Progenitor cell of endocrine pancreas (in vitro differentiated cells): ENCODE measurements at regions not wholly inside any gene's neighbourhood (a gene's known extent, or its start where the extent isn't known, plus 50 kb on each side); places are given as distances from the start of the nearest gene placed in this dataset.

Experiments
- DNase-seq: peaks from one replicate; pipeline ENCODE4 v3.0.0; 2021; ENCODE audit warnings: low spot score; ENCODE audit not compliant: unreplicated experiment
- H3K27ac Mint-ChIP-seq: 2 replicates; pipeline ENCODE4 v1.8.0; 2021; ENCODE audit warnings: mild to moderate bottlenecking, moderate library complexity, mixed read lengths
- H3K27me3 Mint-ChIP-seq: 2 replicates; pipeline ENCODE4 v1.8.0; 2021; ENCODE audit warnings: mixed read lengths
- H3K36me3 Mint-ChIP-seq: 2 replicates; pipeline ENCODE4 v1.8.0; 2022; ENCODE audit warnings: mixed read lengths; ENCODE audit not compliant: insufficient read depth
- H3K4me1 Mint-ChIP-seq: 2 replicates; pipeline ENCODE4 v1.8.0; 2021; ENCODE audit warnings: low read depth, mixed read lengths
- H3K4me3 Mint-ChIP-seq: 2 replicates; pipeline ENCODE4 v1.8.0; 2021; ENCODE audit warnings: low read depth, mild to moderate bottlenecking, moderate library complexity, mixed read lengths
- H3K9me3 Mint-ChIP-seq: 2 replicates; pipeline ENCODE4 v1.8.0; 2021; ENCODE audit warnings: low read depth, mixed read lengths
- TF ChIP-seq, protein P1 (sequence below): fragments of 200-600 bp; sonication (generic); IDR thresholded peaks from one replicate; pipeline ENCODE4 v1.5.0; 2021; ENCODE audit warnings: antibody characterized with exemption, mild to moderate bottlenecking; ENCODE audit not compliant: unreplicated experiment

DNA sequence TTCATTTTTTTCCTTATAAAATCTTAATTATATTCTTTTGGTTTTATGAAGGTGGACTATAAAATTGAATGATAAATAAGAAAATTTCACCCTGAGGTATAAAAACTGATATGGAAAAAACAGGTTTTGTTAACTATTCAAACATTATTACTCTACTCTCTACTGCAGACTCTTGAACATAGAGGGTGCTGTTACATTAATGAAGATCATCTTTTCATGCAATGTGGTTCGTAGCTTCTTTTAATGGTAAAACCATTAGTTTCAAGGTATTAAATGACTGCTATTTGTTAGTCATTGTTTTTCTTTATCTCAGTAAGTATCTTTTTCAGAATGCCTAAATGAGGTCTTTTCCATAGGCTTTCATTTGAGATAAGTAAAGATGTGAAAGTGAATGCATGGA is 510.4 kb downstream of the SLC16A7 start:
- no peaks in the 10 kb centered on the region for H3K4me1 Mint-ChIP-seq
- no peak overlapping the region for H3K27ac Mint-ChIP-seq
- H3K4me3 Mint-ChIP-seq = no peak overlapping the region
- H3K9me3 Mint-ChIP-seq = no peaks in the 10 kb centered on the region
- H3K36me3 Mint-ChIP-seq = no peaks in the 10 kb centered on the region
- no peak for DNase-seq
- H3K27me3 Mint-ChIP-seq = no peaks in the 10 kb centered on the region
- TF ChIP-seq, protein P1, sequence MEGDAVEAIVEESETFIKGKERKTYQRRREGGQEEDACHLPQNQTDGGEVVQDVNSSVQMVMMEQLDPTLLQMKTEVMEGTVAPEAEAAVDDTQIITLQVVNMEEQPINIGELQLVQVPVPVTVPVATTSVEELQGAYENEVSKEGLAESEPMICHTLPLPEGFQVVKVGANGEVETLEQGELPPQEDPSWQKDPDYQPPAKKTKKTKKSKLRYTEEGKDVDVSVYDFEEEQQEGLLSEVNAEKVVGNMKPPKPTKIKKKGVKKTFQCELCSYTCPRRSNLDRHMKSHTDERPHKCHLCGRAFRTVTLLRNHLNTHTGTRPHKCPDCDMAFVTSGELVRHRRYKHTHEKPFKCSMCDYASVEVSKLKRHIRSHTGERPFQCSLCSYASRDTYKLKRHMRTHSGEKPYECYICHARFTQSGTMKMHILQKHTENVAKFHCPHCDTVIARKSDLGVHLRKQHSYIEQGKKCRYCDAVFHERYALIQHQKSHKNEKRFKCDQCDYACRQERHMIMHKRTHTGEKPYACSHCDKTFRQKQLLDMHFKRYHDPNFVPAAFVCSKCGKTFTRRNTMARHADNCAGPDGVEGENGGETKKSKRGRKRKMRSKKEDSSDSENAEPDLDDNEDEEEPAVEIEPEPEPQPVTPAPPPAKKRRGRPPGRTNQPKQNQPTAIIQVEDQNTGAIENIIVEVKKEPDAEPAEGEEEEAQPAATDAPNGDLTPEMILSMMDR = no peak

DNA sequence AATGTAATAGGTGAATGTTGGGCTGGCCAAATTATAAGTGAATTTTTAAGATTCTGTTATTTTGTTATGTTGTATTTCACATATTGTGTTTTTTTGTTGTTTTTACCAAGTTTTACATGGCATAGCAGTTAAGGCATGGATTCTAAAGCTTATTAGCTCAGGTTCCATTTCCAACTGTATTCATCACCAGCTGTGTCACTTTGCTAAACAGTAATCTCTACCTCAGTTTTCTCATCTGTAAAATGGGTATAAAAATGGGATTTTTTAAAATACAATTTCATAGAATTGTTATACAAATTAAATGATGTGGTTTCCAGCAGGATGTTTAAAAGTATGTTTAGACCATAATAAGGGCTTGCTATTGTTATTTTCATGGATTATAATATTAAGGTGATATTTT is 512.2 kb downstream of the SLC16A7 start:
- H3K9me3 Mint-ChIP-seq = no peaks in the 10 kb centered on the region
- no peak for DNase-seq
- H3K4me1 Mint-ChIP-seq = no peaks in the 10 kb centered on the region
- H3K4me3 Mint-ChIP-seq = no peak overlapping the region
- TF ChIP-seq, protein P1 = no peak
- no peaks in the 10 kb centered on the region for H3K27me3 Mint-ChIP-seq
- no peaks in the 10 kb centered on the region for H3K36me3 Mint-ChIP-seq
- H3K27ac Mint-ChIP-seq = no peak overlapping the region

DNA sequence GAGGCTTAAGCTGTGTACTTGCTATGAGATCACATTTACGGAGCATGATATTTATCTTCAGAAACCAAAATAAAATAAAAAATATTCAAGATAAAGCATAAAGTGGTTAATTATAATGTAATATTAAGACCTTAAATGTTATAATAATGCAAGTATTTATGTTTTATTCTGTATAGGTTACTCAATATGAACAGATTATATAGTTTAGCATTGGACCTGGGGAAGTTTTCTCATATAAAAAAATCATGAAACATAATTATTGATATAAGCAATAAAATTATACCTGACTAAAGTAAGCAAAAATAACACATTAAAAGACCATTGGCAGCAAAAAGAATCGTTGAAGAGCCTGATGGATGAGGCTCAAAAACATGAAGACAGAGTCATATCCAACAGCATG is 516.2 kb downstream of the SLC16A7 start:
- H3K36me3 Mint-ChIP-seq = no peaks in the 10 kb centered on the region
- no peaks in the 10 kb centered on the region for H3K4me1 Mint-ChIP-seq
- H3K27ac Mint-ChIP-seq = no peak overlapping the region
- H3K9me3 Mint-ChIP-seq = no peaks in the 10 kb centered on the region
- no peak for DNase-seq
- H3K4me3 Mint-ChIP-seq = no peak overlapping the region
- no peaks in the 10 kb centered on the region for H3K27me3 Mint-ChIP-seq
- TF ChIP-seq, protein P1 = no peak

DNA sequence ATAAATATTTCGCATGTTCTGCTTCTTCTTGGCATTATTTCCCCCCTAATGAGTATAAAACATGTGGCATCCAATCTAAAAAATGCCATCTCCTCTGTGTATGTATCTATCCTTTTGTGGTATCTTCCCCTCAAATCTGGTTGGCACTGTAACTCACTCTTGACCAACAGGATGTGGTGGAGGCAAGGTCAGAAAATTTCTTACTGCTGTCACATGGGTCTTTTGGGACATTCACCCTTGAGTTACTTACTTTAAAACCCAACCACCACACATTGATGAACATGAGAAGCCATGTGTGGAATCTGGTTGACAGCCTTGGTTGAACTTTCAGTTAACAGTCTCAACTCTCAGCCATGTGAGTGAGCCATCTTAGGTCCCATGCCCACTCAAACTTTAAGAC is 516.9 kb downstream of the SLC16A7 start:
- Mint-ChIP-seq H3K36me3 (no peaks in the 10 kb centered on the region), H3K27me3 (no peaks in the 10 kb centered on the region), H3K4me3 (no peak overlapping the region), H3K9me3 (peaks cover 4% of the 10 kb centered on the region), H3K27ac (no peak overlapping the region), H3K4me1 (no peaks in the 10 kb centered on the region)
- DNase-seq = no peak
- TF ChIP-seq, protein P1 = no peak

DNA sequence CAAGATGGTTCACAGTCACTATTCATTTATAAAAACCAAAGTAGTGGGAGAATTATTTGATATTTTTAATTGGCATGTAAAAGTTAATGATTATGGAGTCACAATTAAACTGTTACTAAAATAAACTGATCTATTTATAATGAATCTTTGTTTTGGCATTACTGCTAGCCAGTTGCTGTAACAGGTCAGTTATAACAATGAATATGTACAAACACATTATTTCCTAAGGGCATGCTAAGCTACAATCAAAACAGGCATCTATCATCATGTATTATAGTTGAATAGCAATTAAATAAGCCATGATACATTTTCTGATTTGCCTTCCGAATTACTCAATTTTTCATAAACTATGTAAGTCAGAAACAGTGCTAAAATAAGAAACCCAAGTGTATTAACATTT is 518.3 kb downstream of the SLC16A7 start:
- TF ChIP-seq, protein P1 = no peak
- Mint-ChIP-seq H3K4me3 (no peak overlapping the region), H3K27ac (no peak overlapping the region), H3K4me1 (no peaks in the 10 kb centered on the region), H3K9me3 (peaks cover 4% of the 10 kb centered on the region), H3K36me3 (no peaks in the 10 kb centered on the region), H3K27me3 (no peaks in the 10 kb centered on the region)
- DNase-seq = no peak
